H1 (cell line): ENCODE measurements at regions not wholly inside any gene's neighbourhood (a gene's known extent, or its start where the extent isn't known, plus 50 kb on each side); places are given as distances from the start of the nearest gene placed in this dataset.

ENCODE experiments used
- CEBPB ChIP-seq: IDR thresholded peaks from 2 replicates; pipeline ENCODE4 v1.6.1; 2012; ENCODE audit warnings: low read depth, low read length
- KDM5A ChIP-seq: fragments of 200-600 bp; IDR thresholded peaks from 2 replicates; pipeline ENCODE4 v1.7.1; 2012; ENCODE audit warnings: mild to moderate bottlenecking, low read length, inconsistent platforms, mixed read lengths
- RBBP5 ChIP-seq: IDR thresholded peaks from 2 replicates; pipeline ENCODE4 v1.7.1; 2012; ENCODE audit warnings: low read depth, mild to moderate bottlenecking, inconsistent platforms, low read length, moderate library complexity, borderline replicate concordance
- RXRA ChIP-seq: IDR thresholded peaks from 2 replicates; pipeline ENCODE4 v1.6.1; 2011; ENCODE audit warnings: low read depth, mild to moderate bottlenecking, low read length, moderate library complexity; ENCODE audit not compliant: insufficient read depth
- SAP30 ChIP-seq: fragments of 300-600 bp; sonication (generic); IDR thresholded peaks from 2 replicates; pipeline ENCODE4 v1.7.1; 2012; ENCODE audit warnings: low read length, moderate library complexity, mild to moderate bottlenecking, inconsistent platforms; ENCODE audit not compliant: insufficient read depth, insufficient replicate concordance
- SRF ChIP-seq: IDR thresholded peaks from 2 replicates; pipeline ENCODE4 v1.6.1; 2011; ENCODE audit warnings: mild to moderate bottlenecking, low read depth, low read length, moderate library complexity
- TF ChIP-seq, protein P1 (sequence below): fragments of 300-600 bp; sonication (generic); IDR thresholded peaks from 2 replicates; pipeline ENCODE4 v1.7.1; 2012; ENCODE audit warnings: low read length, moderate library complexity, mild to moderate bottlenecking, inconsistent platforms; ENCODE audit not compliant: insufficient replicate concordance
- TF ChIP-seq, protein P2 (sequence below): IDR thresholded peaks from 2 replicates; pipeline ENCODE4 v1.6.1; 2011; ENCODE audit warnings: low read depth, mild to moderate bottlenecking, low read length; ENCODE audit not compliant: insufficient read depth

DNA sequence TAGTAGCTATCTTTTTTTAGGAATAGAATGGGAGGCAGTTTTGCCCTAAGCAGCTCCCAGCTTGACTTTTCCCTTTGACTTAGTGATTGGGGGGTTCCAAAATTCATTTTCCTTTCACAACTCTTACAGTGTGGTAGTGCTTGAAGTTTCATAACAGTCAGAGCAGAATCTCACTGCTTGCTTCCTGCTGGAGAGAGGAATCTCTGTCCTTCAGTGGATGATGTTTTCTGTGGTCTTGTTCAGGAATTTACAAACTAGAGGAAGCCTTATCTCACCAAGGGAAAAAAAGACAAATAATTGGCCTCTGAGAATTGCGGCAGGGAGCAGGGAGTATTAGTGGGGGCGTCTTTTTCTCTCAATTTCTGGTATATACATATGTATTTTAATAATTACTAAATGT is 326.6 kb upstream of the C2CD4B start (continued):
- TF ChIP-seq, protein P1, sequence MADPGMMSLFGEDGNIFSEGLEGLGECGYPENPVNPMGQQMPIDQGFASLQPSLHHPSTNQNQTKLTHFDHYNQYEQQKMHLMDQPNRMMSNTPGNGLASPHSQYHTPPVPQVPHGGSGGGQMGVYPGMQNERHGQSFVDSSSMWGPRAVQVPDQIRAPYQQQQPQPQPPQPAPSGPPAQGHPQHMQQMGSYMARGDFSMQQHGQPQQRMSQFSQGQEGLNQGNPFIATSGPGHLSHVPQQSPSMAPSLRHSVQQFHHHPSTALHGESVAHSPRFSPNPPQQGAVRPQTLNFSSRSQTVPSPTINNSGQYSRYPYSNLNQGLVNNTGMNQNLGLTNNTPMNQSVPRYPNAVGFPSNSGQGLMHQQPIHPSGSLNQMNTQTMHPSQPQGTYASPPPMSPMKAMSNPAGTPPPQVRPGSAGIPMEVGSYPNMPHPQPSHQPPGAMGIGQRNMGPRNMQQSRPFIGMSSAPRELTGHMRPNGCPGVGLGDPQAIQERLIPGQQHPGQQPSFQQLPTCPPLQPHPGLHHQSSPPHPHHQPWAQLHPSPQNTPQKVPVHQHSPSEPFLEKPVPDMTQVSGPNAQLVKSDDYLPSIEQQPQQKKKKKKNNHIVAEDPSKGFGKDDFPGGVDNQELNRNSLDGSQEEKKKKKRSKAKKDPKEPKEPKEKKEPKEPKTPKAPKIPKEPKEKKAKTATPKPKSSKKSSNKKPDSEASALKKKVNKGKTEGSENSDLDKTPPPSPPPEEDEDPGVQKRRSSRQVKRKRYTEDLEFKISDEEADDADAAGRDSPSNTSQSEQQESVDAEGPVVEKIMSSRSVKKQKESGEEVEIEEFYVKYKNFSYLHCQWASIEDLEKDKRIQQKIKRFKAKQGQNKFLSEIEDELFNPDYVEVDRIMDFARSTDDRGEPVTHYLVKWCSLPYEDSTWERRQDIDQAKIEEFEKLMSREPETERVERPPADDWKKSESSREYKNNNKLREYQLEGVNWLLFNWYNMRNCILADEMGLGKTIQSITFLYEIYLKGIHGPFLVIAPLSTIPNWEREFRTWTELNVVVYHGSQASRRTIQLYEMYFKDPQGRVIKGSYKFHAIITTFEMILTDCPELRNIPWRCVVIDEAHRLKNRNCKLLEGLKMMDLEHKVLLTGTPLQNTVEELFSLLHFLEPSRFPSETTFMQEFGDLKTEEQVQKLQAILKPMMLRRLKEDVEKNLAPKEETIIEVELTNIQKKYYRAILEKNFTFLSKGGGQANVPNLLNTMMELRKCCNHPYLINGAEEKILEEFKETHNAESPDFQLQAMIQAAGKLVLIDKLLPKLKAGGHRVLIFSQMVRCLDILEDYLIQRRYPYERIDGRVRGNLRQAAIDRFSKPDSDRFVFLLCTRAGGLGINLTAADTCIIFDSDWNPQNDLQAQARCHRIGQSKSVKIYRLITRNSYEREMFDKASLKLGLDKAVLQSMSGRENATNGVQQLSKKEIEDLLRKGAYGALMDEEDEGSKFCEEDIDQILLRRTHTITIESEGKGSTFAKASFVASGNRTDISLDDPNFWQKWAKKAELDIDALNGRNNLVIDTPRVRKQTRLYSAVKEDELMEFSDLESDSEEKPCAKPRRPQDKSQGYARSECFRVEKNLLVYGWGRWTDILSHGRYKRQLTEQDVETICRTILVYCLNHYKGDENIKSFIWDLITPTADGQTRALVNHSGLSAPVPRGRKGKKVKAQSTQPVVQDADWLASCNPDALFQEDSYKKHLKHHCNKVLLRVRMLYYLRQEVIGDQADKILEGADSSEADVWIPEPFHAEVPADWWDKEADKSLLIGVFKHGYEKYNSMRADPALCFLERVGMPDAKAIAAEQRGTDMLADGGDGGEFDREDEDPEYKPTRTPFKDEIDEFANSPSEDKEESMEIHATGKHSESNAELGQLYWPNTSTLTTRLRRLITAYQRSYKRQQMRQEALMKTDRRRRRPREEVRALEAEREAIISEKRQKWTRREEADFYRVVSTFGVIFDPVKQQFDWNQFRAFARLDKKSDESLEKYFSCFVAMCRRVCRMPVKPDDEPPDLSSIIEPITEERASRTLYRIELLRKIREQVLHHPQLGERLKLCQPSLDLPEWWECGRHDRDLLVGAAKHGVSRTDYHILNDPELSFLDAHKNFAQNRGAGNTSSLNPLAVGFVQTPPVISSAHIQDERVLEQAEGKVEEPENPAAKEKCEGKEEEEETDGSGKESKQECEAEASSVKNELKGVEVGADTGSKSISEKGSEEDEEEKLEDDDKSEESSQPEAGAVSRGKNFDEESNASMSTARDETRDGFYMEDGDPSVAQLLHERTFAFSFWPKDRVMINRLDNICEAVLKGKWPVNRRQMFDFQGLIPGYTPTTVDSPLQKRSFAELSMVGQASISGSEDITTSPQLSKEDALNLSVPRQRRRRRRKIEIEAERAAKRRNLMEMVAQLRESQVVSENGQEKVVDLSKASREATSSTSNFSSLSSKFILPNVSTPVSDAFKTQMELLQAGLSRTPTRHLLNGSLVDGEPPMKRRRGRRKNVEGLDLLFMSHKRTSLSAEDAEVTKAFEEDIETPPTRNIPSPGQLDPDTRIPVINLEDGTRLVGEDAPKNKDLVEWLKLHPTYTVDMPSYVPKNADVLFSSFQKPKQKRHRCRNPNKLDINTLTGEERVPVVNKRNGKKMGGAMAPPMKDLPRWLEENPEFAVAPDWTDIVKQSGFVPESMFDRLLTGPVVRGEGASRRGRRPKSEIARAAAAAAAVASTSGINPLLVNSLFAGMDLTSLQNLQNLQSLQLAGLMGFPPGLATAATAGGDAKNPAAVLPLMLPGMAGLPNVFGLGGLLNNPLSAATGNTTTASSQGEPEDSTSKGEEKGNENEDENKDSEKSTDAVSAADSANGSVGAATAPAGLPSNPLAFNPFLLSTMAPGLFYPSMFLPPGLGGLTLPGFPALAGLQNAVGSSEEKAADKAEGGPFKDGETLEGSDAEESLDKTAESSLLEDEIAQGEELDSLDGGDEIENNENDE: no peak
- no peak for TF ChIP-seq RBBP5
- TF ChIP-seq RXRA: no peak
- TF ChIP-seq, protein P2, sequence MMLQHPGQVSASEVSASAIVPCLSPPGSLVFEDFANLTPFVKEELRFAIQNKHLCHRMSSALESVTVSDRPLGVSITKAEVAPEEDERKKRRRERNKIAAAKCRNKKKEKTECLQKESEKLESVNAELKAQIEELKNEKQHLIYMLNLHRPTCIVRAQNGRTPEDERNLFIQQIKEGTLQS: no peak
- TF ChIP-seq SRF: no peak
- no peak for TF ChIP-seq CEBPB
- TF ChIP-seq SAP30: no peak
- no peak for TF ChIP-seq KDM5A
